Stimulated activated naive CD8-positive, alpha-beta T cell treated with anti-CD3 and anti-CD28 coated beads, Interleukin-15, amount 100 ng/mL, for 72 hours (primary cell): ENCODE measurements at regions not wholly inside any gene's neighbourhood (a gene's known extent, or its start where the extent isn't known, plus 50 kb on each side); places are given as distances from the start of the nearest gene placed in this dataset.

Source experiments
- ATAC-seq: fragments of 150-1000 bp; cut with Tn5 transposase; 2 replicates; pipeline ENCODE4 v1.10.0; 2021; ENCODE audit warnings: mild to moderate bottlenecking, moderate library complexity
- DNase-seq, 2 donors: peaks; one replicate each; pipeline ENCODE4 v3.0.0; 2021 to 2022
- H3K27ac Mint-ChIP-seq, 2 donors: one replicate each; pipeline ENCODE4 v1.8.0; 2022; ENCODE audit warnings: mild to moderate bottlenecking in 2 of 2, mixed read lengths in 2 of 2, moderate library complexity in 2 of 2
- H3K27me3 Mint-ChIP-seq: one replicate; pipeline ENCODE4 v1.8.0; 2022; ENCODE audit warnings: mixed read lengths
- H3K4me1 Mint-ChIP-seq: one replicate; pipeline ENCODE4 v1.8.0; 2022; ENCODE audit warnings: mild to moderate bottlenecking, mixed read lengths
- H3K4me3 Mint-ChIP-seq, 2 donors: one replicate each; pipeline ENCODE4 v1.8.0; 2022; ENCODE audit warnings: mild to moderate bottlenecking in 2 of 2, mixed read lengths in 2 of 2, moderate library complexity in 1 of 2
- H3K9me3 Mint-ChIP-seq, 2 donors: one replicate each; pipeline ENCODE4 v1.8.0; 2022; ENCODE audit warnings: mixed read lengths in 2 of 2

GRCh38 chr13:23516702-23517101, 53.5 kb upstream of the TNFRSF19 start:
- H3K9me3 Mint-ChIP-seq: no peaks in the 10 kb centered on the region
- no peak overlapping the region for H3K4me3 Mint-ChIP-seq
- DNase-seq (no peak), ATAC-seq (no peak)
- no peak overlapping the region for H3K27ac Mint-ChIP-seq
- no peaks in the 10 kb centered on the region for H3K4me1 Mint-ChIP-seq
- H3K27me3 Mint-ChIP-seq: peaks cover 39% of the 10 kb centered on the region

- DNase-seq: no peak
- Mint-ChIP-seq H3K4me1 (no peaks in the 10 kb centered on the region), H3K4me3 (no peak overlapping the region), H3K27me3 (peaks cover 24% of the 10 kb centered on the region), H3K27ac (no peak overlapping the region), H3K9me3 (no peaks in the 10 kb centered on the region)
- ATAC-seq: no peak
Measured at GRCh38 chr13:23518231-23518630, 52.0 kb upstream of the TNFRSF19 start.
